GM12878 (cell line): ENCODE measurements at regions not wholly inside any gene's neighbourhood (a gene's known extent, or its start where the extent isn't known, plus 50 kb on each side); places are given as distances from the start of the nearest gene placed in this dataset.

Source experiments
- ATAC-seq: fragments of 200-7000 bp; cut with Tn5 transposase; 3 replicates; pipeline ENCODE4 v1.9.1; 2020; ENCODE audit warnings: mild to moderate bottlenecking, moderate library complexity
- BruUV-seq: library from RNA; stranded (reverse); fragments of 400-500 nt; replicated peaks from 2 replicates; lab custom pipeline; 2021; lab: Mats Ljungman, UMichigan
- CTCF ChIA-PET: fragments of 300-600 bp; sonication (Branson Sonifier 250); formaldehyde crosslinking; extraction: SDS; loops from one replicate; lab custom pipeline; 2021; ENCODE audit warnings: inconsistent platforms; lab: Yijun Ruan, JAX
- POLR2A ChIA-PET: fragments of 350-600 bp; formaldehyde crosslinking; extraction: SDS; loops from one replicate; lab custom pipeline; 2021; ENCODE audit warnings: inconsistent platforms; lab: Charles Lee
- RAD21 ChIA-PET: fragments of 300-600 bp; sonication (Branson Sonifier 250); formaldehyde crosslinking; loops from one replicate; lab custom pipeline; 2023; ENCODE audit warnings: antibody characterized with exemption; ENCODE audit not compliant: unreplicated experiment; lab: Charles Lee
- SMC1A ChIA-PET: fragments of 300-600 bp; sonication (Branson Sonifier 250); formaldehyde crosslinking; loops from one replicate; lab custom pipeline; 2023; ENCODE audit not compliant: unreplicated experiment, uncharacterized antibody; lab: Charles Lee
- DNase-seq: peaks from one replicate; pipeline ENCODE4 v3.0.0-alpha.2; 2011; ENCODE audit warnings: low read depth, low spot score
- FAIRE-seq: peaks from 3 replicates; lab custom pipeline; 2011; peaks lifted over from hg19 to GRCh38; lab: Jason Lieb, UNC
- H2AFZ ChIP-seq: 2 replicates; pipeline ENCODE4 v1.6.0; 2011; ENCODE audit warnings: low read depth, low read length, control low read depth; ENCODE audit not compliant: control insufficient read depth
- H3K27ac ChIP-seq: 2 replicates; pipeline ENCODE4 v1.5.1; 2011; ENCODE audit warnings: control low read depth; ENCODE audit not compliant: control insufficient read depth, insufficient read depth
- H3K27me3 ChIP-seq, 2 experiments: replicated peaks in 1 of 2; 2 replicates each; pipeline versions ENCODE4 v1.6.0 to v1.6.1; 2011; ENCODE audit warnings: low read length in 1 of 2; ENCODE audit not compliant: control insufficient read depth in 2 of 2, insufficient read depth in 2 of 2
- H3K36me3 ChIP-seq, 2 experiments: 2 replicates each; pipeline ENCODE4 v1.5.1; 2011; ENCODE audit warnings: low read length in 1 of 2; ENCODE audit not compliant: control insufficient read depth in 2 of 2, insufficient read depth in 2 of 2
- H3K4me1 ChIP-seq: 2 replicates; pipeline ENCODE4 v1.6.1; 2011; ENCODE audit warnings: mild to moderate bottlenecking, low read length, moderate library complexity, mixed read lengths; ENCODE audit not compliant: control insufficient read depth, insufficient read depth
- H3K4me2 ChIP-seq: 2 replicates; pipeline ENCODE4 v1.6.0; 2011; ENCODE audit warnings: control low read depth; ENCODE audit not compliant: control insufficient read depth, insufficient read depth
- H3K4me3 ChIP-seq: fragments of 200-600 bp; sonication (generic); 2 replicates; pipeline ENCODE4 v1.5.1; 2016
- H3K79me2 ChIP-seq: 2 replicates; pipeline ENCODE4 v1.6.0; 2011; ENCODE audit warnings: low read length; ENCODE audit not compliant: control insufficient read depth, insufficient read depth
- H3K9ac ChIP-seq: 2 replicates; pipeline ENCODE4 v1.8.0; 2011; ENCODE audit warnings: low read length, control low read depth, mixed read lengths; ENCODE audit not compliant: control insufficient read depth, insufficient read depth
- H3K9me3 ChIP-seq: replicated peaks from 3 replicates; pipeline ENCODE4 v1.5.1; 2011; ENCODE audit warnings: mild to moderate bottlenecking, low read length; ENCODE audit not compliant: control insufficient read depth, insufficient read depth
- H4K20me1 ChIP-seq: 2 replicates; pipeline ENCODE4 v1.6.0; 2011; ENCODE audit not compliant: control insufficient read depth, insufficient read depth
- CEBPB ChIP-seq, 2 experiments: fragments of 150-350 bp in 1 of 2; IDR thresholded peaks; 2 replicates each; pipeline ENCODE4 v1.6.1; 2012 to 2014; ENCODE audit warnings: low read depth in 2 of 2, low read length in 2 of 2, borderline replicate concordance in 1 of 2, inconsistent platforms in 1 of 2
- CREB1 ChIP-seq: IDR thresholded peaks from 2 replicates; pipeline ENCODE4 v1.6.1; 2012; ENCODE audit warnings: low read depth, mild to moderate bottlenecking, inconsistent platforms
- DPF2 ChIP-seq: fragments of 450-650 bp; IDR thresholded peaks from 2 replicates; pipeline ENCODE4 v1.6.1; 2017; ENCODE audit warnings: mild to moderate bottlenecking
- ESRRA ChIP-seq: IDR thresholded peaks from 2 replicates; pipeline ENCODE4 v1.6.1; 2012; ENCODE audit warnings: mild to moderate bottlenecking, low read length, improper control_type of control experiment
- EZH2 ChIP-seq: IDR thresholded peaks from 2 replicates; pipeline ENCODE4 v1.6.1; 2012; ENCODE audit warnings: low read depth, mild to moderate bottlenecking, control low read depth, inconsistent platforms, low read length, borderline replicate concordance; ENCODE audit not compliant: control insufficient read depth
- FOXK2 ChIP-seq: fragments of 450-650 bp; IDR thresholded peaks from 2 replicates; pipeline ENCODE4 v1.6.1; 2017; ENCODE audit warnings: mild to moderate bottlenecking, moderate library complexity
- PML ChIP-seq: IDR thresholded peaks from 2 replicates; pipeline ENCODE4 v1.6.1; 2012; ENCODE audit warnings: low read length, inconsistent platforms
- SUZ12 ChIP-seq: fragments of 200-600 bp; sonication (generic); IDR thresholded peaks from one replicate; pipeline ENCODE4 v1.6.1; 2018; ENCODE audit warnings: antibody characterized with exemption, mild to moderate bottlenecking; ENCODE audit not compliant: unreplicated experiment
- YBX1 ChIP-seq: fragments of 450-650 bp; IDR thresholded peaks from 2 replicates; pipeline ENCODE4 v1.6.1; 2016; ENCODE audit warnings: antibody characterized with exemption
- in situ Hi-C: fragments of 300-500 bp; cut with MboI; formaldehyde crosslinking; loops from 9 replicates; pipeline ENCODE4 v1.14.3; 2018; ENCODE audit warnings: mixed read lengths
- intact Hi-C: fragments of 100-400 bp; cut with micrococcal nuclease; formaldehyde crosslinking; loops from one replicate; pipeline ENCODE4 v1.14.2; 2022; ENCODE audit not compliant: unreplicated experiment
- TF ChIP-seq, protein P1 (sequence below): IDR thresholded peaks from 2 replicates; pipeline ENCODE4 v1.6.1; 2011; ENCODE audit warnings: mild to moderate bottlenecking, low read depth, low read length, moderate library complexity; ENCODE audit not compliant: insufficient replicate concordance
- TF ChIP-seq, protein P2 (sequence below): fragments of 450-650 bp; IDR thresholded peaks from 2 replicates; pipeline ENCODE4 v1.6.1; 2017; ENCODE audit warnings: mild to moderate bottlenecking, moderate library complexity
- TF ChIP-seq, protein P3 (sequence below): fragments of 450-650 bp; IDR thresholded peaks from 2 replicates; pipeline ENCODE4 v1.6.1; 2014; ENCODE audit warnings: mild to moderate bottlenecking
- TF ChIP-seq, protein P4 (sequence below): fragments of 450-650 bp; formaldehyde crosslinking; IDR thresholded peaks from 2 replicates; pipeline ENCODE4 v1.4.0; 2022; ENCODE audit warnings: mild to moderate bottlenecking, moderate library complexity

DNA sequence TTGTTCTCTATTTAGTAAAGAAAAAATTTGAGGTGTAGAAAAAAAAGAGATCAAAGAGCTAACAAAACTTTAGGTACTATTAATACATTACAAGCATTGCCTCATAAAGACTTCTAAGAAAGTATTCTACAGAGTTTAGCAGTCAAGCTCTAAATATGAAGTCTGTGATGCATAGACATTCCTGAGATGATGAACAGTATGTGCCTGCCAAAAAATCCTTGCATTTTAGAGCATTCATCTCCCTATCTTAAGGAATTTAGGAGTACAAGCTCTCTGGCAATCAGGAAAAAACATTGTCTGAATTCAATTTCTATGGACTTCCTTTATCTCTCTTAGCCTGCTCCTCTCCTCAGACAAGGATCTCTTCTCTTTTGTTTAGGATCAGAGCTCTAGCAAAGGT lies 202.6 kb upstream of the LRFN5 start:
- in situ Hi-C loops = no loop called here
- BruUV-seq = no TSS peak
- POLR2A ChIA-PET = no interaction called here

More for the DNA sequence above, 202.6 kb upstream of the LRFN5 start:
- Histone ChIP-seq H3K9ac (no peak overlapping the region), H3K79me2 (no peaks in the 10 kb centered on the region), H3K4me3 (no peak overlapping the region), H3K27ac (no peak overlapping the region), H2AFZ (no peak overlapping the region), H3K9me3 (no peaks in the 10 kb centered on the region), H4K20me1 (no peaks in the 10 kb centered on the region), H3K4me2 (no peak overlapping the region), H3K4me1 (no peaks in the 10 kb centered on the region), H3K36me3 (no peaks in the 10 kb centered on the region), H3K27me3 (no peaks in the 10 kb centered on the region)
- intact Hi-C loops = no loop called here
- ChIA-PET CTCF (no interaction called here), SMC1A (no interaction called here), RAD21 (no interaction called here)
- FAIRE-seq (no peak), DNase-seq (no peak), ATAC-seq (no peak)
- TF ChIP-seq, protein P1, sequence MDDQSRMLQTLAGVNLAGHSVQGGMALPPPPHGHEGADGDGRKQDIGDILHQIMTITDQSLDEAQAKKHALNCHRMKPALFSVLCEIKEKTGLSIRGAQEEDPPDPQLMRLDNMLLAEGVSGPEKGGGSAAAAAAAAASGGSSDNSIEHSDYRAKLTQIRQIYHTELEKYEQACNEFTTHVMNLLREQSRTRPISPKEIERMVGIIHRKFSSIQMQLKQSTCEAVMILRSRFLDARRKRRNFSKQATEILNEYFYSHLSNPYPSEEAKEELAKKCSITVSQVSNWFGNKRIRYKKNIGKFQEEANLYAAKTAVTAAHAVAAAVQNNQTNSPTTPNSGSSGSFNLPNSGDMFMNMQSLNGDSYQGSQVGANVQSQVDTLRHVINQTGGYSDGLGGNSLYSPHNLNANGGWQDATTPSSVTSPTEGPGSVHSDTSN = no peak
- no peak for TF ChIP-seq FOXK2
- TF ChIP-seq EZH2 = no peak
- no peak for TF ChIP-seq PML
- TF ChIP-seq, protein P2, sequence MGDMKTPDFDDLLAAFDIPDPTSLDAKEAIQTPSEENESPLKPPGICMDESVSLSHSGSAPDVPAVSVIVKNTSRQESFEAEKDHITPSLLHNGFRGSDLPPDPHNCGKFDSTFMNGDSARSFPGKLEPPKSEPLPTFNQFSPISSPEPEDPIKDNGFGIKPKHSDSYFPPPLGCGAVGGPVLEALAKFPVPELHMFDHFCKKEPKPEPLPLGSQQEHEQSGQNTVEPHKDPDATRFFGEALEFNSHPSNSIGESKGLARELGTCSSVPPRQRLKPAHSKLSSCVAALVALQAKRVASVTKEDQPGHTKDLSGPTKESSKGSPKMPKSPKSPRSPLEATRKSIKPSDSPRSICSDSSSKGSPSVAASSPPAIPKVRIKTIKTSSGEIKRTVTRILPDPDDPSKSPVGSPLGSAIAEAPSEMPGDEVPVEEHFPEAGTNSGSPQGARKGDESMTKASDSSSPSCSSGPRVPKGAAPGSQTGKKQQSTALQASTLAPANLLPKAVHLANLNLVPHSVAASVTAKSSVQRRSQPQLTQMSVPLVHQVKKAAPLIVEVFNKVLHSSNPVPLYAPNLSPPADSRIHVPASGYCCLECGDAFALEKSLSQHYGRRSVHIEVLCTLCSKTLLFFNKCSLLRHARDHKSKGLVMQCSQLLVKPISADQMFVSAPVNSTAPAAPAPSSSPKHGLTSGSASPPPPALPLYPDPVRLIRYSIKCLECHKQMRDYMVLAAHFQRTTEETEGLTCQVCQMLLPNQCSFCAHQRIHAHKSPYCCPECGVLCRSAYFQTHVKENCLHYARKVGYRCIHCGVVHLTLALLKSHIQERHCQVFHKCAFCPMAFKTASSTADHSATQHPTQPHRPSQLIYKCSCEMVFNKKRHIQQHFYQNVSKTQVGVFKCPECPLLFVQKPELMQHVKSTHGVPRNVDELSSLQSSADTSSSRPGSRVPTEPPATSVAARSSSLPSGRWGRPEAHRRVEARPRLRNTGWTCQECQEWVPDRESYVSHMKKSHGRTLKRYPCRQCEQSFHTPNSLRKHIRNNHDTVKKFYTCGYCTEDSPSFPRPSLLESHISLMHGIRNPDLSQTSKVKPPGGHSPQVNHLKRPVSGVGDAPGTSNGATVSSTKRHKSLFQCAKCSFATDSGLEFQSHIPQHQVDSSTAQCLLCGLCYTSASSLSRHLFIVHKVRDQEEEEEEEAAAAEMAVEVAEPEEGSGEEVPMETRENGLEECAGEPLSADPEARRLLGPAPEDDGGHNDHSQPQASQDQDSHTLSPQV = no peak
- no peak for TF ChIP-seq ESRRA
- no peak for TF ChIP-seq DPF2
- TF ChIP-seq, protein P3, sequence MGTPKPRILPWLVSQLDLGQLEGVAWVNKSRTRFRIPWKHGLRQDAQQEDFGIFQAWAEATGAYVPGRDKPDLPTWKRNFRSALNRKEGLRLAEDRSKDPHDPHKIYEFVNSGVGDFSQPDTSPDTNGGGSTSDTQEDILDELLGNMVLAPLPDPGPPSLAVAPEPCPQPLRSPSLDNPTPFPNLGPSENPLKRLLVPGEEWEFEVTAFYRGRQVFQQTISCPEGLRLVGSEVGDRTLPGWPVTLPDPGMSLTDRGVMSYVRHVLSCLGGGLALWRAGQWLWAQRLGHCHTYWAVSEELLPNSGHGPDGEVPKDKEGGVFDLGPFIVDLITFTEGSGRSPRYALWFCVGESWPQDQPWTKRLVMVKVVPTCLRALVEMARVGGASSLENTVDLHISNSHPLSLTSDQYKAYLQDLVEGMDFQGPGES = no peak
- no peak for TF ChIP-seq CEBPB (IDR thresholded peaks at IDR 0.05; ENCODE audit: borderline replicate concordance in 1 of 2, low read depth in 2 of 2, low read length in 2 of 2)
- TF ChIP-seq, protein P4, sequence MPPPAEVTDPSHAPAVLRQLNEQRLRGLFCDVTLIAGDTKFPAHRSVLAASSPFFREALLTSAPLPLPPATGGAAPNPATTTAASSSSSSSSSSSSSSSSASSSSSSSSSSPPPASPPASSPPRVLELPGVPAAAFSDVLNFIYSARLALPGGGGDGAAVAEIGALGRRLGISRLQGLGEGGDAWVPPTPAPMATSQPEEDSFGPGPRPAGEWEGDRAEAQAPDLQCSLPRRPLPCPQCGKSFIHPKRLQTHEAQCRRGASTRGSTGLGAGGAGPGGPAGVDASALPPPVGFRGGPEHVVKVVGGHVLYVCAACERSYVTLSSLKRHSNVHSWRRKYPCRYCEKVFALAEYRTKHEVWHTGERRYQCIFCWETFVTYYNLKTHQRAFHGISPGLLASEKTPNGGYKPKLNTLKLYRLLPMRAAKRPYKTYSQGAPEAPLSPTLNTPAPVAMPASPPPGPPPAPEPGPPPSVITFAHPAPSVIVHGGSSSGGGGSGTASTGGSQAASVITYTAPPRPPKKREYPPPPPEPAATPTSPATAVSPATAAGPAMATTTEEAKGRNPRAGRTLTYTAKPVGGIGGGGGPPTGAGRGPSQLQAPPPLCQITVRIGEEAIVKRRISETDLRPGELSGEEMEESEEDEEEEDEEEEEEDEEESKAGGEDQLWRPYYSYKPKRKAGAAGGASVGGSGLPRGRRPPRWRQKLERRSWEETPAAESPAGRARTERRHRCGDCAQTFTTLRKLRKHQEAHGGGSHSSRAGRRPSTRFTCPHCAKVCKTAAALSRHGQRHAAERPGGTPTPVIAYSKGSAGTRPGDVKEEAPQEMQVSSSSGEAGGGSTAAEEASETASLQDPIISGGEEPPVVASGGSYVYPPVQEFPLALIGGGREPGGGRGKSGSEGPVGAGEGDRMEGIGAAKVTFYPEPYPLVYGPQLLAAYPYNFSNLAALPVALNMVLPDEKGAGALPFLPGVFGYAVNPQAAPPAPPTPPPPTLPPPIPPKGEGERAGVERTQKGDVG (CRISPR knock-in tag) = no peak
- TF ChIP-seq YBX1 = no peak
- no peak for TF ChIP-seq CREB1
- TF ChIP-seq SUZ12 = no peak
